ENCODE measurements at regions not wholly inside any gene's neighbourhood (a gene's known extent, or its start where the extent isn't known, plus 50 kb on each side); places are given as distances from the start of the nearest gene placed in this dataset.
A peak's percentile ranks its signal among the peaks of the same experiment; 100 is the strongest.

DNA sequence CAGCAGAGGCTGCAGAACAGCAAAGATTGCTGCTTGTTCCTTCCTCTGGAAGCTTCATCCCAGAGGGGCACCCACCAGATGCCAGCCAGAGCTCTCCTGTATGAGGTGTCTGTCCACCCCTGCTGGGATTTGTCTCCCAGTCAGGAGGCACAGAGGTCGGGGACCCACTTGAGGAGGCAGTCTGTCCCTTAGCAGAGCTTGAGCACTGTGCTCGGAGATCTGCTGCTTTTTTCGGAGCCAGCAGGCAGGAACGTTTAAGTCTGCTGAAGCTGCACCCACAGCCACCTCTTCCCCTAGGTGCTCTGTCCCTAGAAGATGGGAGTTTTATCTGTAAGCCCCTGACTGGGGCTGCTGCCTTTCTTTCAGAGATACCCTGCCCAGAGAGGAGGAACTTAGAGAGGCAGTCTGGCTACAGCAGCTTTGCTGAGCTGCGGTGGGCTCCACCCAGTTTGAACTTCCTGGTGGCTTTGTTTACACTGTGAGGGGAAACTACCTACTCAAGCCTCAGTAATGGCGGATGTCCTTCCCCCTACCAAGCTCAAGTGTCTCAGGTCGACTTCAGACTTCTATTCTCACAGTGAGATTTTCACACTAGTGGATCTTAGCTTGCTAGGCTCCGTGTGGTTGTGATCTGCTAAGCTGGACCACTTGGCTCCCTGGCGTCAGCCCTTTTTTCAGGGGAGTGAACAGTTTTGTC lies 101.8 kb upstream of the GLRA1 start:
- peak in 1 of 4 experiments; percentile 12 for DNase-seq

DNA sequence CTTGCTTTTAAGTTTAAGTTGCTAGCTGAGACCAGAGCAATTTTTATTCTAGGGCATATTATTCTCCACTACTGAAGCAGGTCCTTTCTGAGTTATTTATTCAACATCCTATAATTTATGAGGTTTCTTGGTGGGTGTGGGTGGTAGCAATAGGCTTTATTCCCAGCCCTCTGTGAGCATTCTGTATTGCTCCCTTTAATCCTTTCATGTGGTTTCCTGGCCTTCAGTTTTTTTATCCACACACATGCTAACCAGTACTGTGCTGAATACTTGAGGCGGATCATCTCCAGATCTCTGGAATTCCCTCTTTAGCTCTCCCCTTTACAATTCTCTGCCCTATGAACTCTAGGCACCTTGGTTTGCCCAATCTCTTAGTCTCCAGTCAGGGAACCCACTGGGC lies 91.8 kb upstream of the GLRA1 start:
- DNase-seq = no peak

DNA sequence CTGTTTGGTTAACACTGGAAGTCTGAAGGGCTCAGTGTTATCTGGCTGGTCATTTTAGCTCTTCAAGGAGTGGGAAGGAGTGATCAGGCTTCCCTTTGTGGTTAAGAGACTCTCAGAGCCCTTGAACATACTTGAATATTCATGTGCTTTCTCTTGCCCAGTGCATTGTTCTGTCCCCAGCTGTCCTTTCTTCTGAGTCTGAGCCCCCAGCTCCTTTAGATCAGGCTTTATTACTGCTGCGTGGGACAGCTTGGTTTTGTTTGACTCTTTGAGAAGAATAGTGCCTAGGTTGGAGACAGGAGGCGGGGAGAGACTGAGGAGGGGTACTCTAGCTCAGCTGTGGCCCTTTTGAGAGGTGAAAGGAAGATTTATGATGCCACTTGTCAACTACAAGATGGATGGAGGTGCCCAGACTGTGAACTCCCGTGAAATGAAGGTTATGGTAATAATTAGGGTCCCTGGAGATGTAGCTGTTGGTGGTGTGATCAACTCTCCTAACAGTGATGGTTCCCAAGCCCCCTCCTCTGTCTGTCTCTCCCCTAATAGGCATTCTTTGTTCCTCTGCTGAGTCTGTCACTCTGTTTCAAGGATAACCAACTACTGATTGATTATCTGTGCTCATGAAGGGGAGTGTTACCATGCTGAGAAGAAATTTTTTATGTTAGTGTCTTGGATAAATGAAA lies 83.1 kb upstream of the GLRA1 start:
- no peak for DNase-seq

DNA sequence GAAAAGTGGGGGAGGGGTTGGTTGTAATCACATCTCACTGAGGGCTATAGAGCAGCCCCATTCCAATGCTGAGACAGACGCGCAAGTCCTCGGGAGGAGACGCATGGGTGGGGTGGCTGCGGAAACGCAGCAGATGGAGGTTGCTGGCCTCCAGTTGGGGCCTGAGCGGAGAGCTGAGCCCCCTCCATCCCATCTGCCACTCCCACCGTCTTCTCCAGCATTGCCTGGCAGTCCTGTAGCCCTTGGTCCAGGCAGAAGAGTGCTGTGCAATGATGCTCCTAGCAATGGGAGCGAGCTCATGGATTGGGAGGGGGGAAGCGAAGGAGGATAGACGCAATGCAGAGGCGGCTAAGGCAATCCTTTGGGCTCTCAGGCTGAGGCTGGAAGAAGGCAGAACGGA lies 79.4 kb upstream of the GLRA1 start:
- no peak for DNase-seq

All from activated naive CD4-positive, alpha-beta T cell (primary cell).